GM18519 (cell line): ENCODE measurements at regions not wholly inside any gene's neighbourhood (a gene's known extent, or its start where the extent isn't known, plus 50 kb on each side); places are given as distances from the start of the nearest gene placed in this dataset.
"Not testable (repeated sequence)": the region's sequence is repeated elsewhere in the genome, so short reads cannot be mapped to it uniquely, and the experiment has no call there.

Source experiments
- ATAC-seq: cut with Tn5 transposase; IDR thresholded peaks from one replicate; pipeline ENCODE4 v1.9.1; 2021; ENCODE audit warnings: mild to moderate bottlenecking, moderate library complexity; ENCODE audit not compliant: unreplicated experiment, low FRiP score

GRCh38 chr10:130345728-130346127 lies 209.5 kb downstream of the GLRX3 start:
- no peak for ATAC-seq

GRCh38 chr10:130350996-130351395 lies 214.8 kb downstream of the GLRX3 start:
- no peak for ATAC-seq

GRCh38 chr10:130351466-130352290 lies 215.5 kb downstream of the GLRX3 start:
- no peak for ATAC-seq

GRCh38 chr10:130352291-130352645 lies 216.1 kb downstream of the GLRX3 start:
- no peak for ATAC-seq

GRCh38 chr10:130353928-130354572 lies 217.9 kb downstream of the GLRX3 start:
- ATAC-seq = no peak

- ATAC-seq = no peak
These were observed 218.4 kb downstream of the GLRX3 start for GRCh38 chr10:130354573-130354954.

GRCh38 chr10:130354976-130355795 lies 219.0 kb downstream of the GLRX3 start:
- ATAC-seq = no peak

- ATAC-seq = not testable (repeated sequence)
These were observed 220.2 kb downstream of the GLRX3 start for GRCh38 chr10:130356429-130356828.

- no peak for ATAC-seq
These were observed 221.0 kb downstream of the GLRX3 start for GRCh38 chr10:130357226-130357625.

- ATAC-seq = no peak
These were observed 221.8 kb downstream of the GLRX3 start for GRCh38 chr10:130357951-130358350.

GRCh38 chr10:130358981-130359650 lies 222.9 kb downstream of the GLRX3 start:
- ATAC-seq = no peak

GRCh38 chr10:130359711-130360110 lies 223.5 kb downstream of the GLRX3 start:
- no peak for ATAC-seq

- ATAC-seq = no peak
These were observed 224.7 kb downstream of the GLRX3 start for GRCh38 chr10:130360826-130361311.

GRCh38 chr10:130361351-130362105 lies 225.3 kb downstream of the GLRX3 start:
- no peak for ATAC-seq

GRCh38 chr10:130362308-130362761 lies 226.1 kb downstream of the GLRX3 start:
- ATAC-seq = no peak

- ATAC-seq = no peak
These were observed 226.9 kb downstream of the GLRX3 start for GRCh38 chr10:130363051-130363450.

GRCh38 chr10:130363899-130364445 lies 227.8 kb downstream of the GLRX3 start:
- no peak for ATAC-seq

- no peak for ATAC-seq
These were observed 228.6 kb downstream of the GLRX3 start for GRCh38 chr10:130364631-130365411.
